HG03439 (cell line): ENCODE measurements at regions not wholly inside any gene's neighbourhood (a gene's known extent, or its start where the extent isn't known, plus 50 kb on each side); places are given as distances from the start of the nearest gene placed in this dataset.
"Not testable (repeated sequence)": the region's sequence is repeated elsewhere in the genome, so short reads cannot be mapped to it uniquely, and the experiment has no call there.

Experiments
- ATAC-seq: cut with Tn5 transposase; IDR thresholded peaks from one replicate; pipeline ENCODE4 v1.9.1; 2021; ENCODE audit warnings: mild to moderate bottlenecking, moderate library complexity; ENCODE audit not compliant: unreplicated experiment

- no peak for ATAC-seq
Observed at GRCh38 chr3:72270072-72270681, 485.2 kb upstream of the PROK2 start.

- no peak for ATAC-seq
Observed at GRCh38 chr3:72269475-72269874, 484.5 kb upstream of the PROK2 start.

GRCh38 chr3:72266921-72267524 is 482.1 kb upstream of the PROK2 start:
- ATAC-seq: not testable (repeated sequence)

- no peak for ATAC-seq
Observed at GRCh38 chr3:72266016-72266370, 481.0 kb upstream of the PROK2 start.

- ATAC-seq: no peak
Observed at GRCh38 chr3:72265256-72266015, 480.5 kb upstream of the PROK2 start.

- no peak for ATAC-seq
Observed at GRCh38 chr3:72263223-72263990, 478.5 kb upstream of the PROK2 start.

- no peak for ATAC-seq
Observed at GRCh38 chr3:72262736-72263135, 477.8 kb upstream of the PROK2 start.

GRCh38 chr3:72261566-72262564 is 476.9 kb upstream of the PROK2 start:
- no peak for ATAC-seq

- ATAC-seq: no peak
Observed at GRCh38 chr3:72260588-72260910, 475.6 kb upstream of the PROK2 start.

- no peak for ATAC-seq
Observed at GRCh38 chr3:72259755-72260587, 475.0 kb upstream of the PROK2 start.

- no peak for ATAC-seq
Observed at GRCh38 chr3:72258361-72259141, 473.6 kb upstream of the PROK2 start.

GRCh38 chr3:72257738-72258137 is 472.8 kb upstream of the PROK2 start:
- ATAC-seq: no peak

- no peak for ATAC-seq
Observed at GRCh38 chr3:72257203-72257602, 472.3 kb upstream of the PROK2 start.

- ATAC-seq: no peak
Observed at GRCh38 chr3:72256716-72257115, 471.8 kb upstream of the PROK2 start.

- ATAC-seq: peak; percentile 52
Observed at GRCh38 chr3:72255791-72256559, 471.0 kb upstream of the PROK2 start.

- ATAC-seq: no peak
Observed at GRCh38 chr3:72255191-72255590, 470.2 kb upstream of the PROK2 start.

- no peak for ATAC-seq
Observed at GRCh38 chr3:72254483-72254882, 469.5 kb upstream of the PROK2 start.

- no peak for ATAC-seq
Observed at GRCh38 chr3:72250725-72251124, 465.8 kb upstream of the PROK2 start.
